DOHH2 (cell line): ENCODE measurements at regions not wholly inside any gene's neighbourhood (a gene's known extent, or its start where the extent isn't known, plus 50 kb on each side); places are given as distances from the start of the nearest gene placed in this dataset.

Experiments
- H3F3A ChIP-seq: fragments of 200-600 bp; sonication (generic), shearing (Covaris generic); 2 replicates; pipeline ENCODE4 v1.6.0; 2016; ENCODE audit warnings: antibody characterized with exemption, mild to moderate bottlenecking; ENCODE audit not compliant: control insufficient read depth, insufficient read depth
- H3K27ac ChIP-seq: fragments of 200-600 bp; sonication (generic); 2 replicates; pipeline ENCODE4 v1.5.1; 2014; ENCODE audit warnings: low read depth, mild to moderate bottlenecking, low read length, moderate library complexity
- H3K27me3 ChIP-seq: fragments of 200-600 bp; sonication (generic); 2 replicates; pipeline ENCODE4 v1.6.1; 2014; ENCODE audit warnings: mild to moderate bottlenecking, low read length, mixed read lengths; ENCODE audit not compliant: control insufficient read depth
- H3K36me3 ChIP-seq: fragments of 200-600 bp; sonication (generic); 2 replicates; pipeline ENCODE4 v1.6.1; 2014; ENCODE audit warnings: mild to moderate bottlenecking, low read length, moderate library complexity, mixed read lengths; ENCODE audit not compliant: control insufficient read depth
- H3K4me1 ChIP-seq: fragments of 200-600 bp; sonication (generic); 2 replicates; pipeline ENCODE4 v1.6.1; 2014; ENCODE audit warnings: mild to moderate bottlenecking, low read length, mixed read lengths; ENCODE audit not compliant: control insufficient read depth
- H3K4me2 ChIP-seq: fragments of 200-600 bp; sonication (generic); 2 replicates; pipeline ENCODE4 v1.6.0; 2014; ENCODE audit warnings: mild to moderate bottlenecking, low read length, moderate library complexity
- H3K4me3 ChIP-seq: fragments of 200-600 bp; sonication (generic); 2 replicates; pipeline ENCODE4 v1.5.1; 2014; ENCODE audit warnings: mild to moderate bottlenecking, low read length, mixed read lengths
- H3K79me2 ChIP-seq: fragments of 200-600 bp; sonication (generic); 2 replicates; pipeline ENCODE4 v1.6.1; 2014; ENCODE audit warnings: mild to moderate bottlenecking, low read length, mixed read lengths; ENCODE audit not compliant: control insufficient read depth
- H3K9me2 ChIP-seq: fragments of 200-600 bp; sonication (generic); replicated peaks from 2 replicates; pipeline ENCODE4 v1.6.1; 2014; ENCODE audit warnings: mild to moderate bottlenecking, low read length, mixed read lengths; ENCODE audit not compliant: control insufficient read depth
- H3K9me3 ChIP-seq: fragments of 200-600 bp; sonication (generic); 2 replicates; pipeline ENCODE4 v1.6.1; 2014; ENCODE audit warnings: antibody characterized with exemption, low read length, mixed read lengths; ENCODE audit not compliant: control insufficient read depth, insufficient read depth
- H4K20me1 ChIP-seq: fragments of 200-600 bp; sonication (generic); 2 replicates; pipeline ENCODE4 v1.6.0; 2014; ENCODE audit warnings: low read depth, mild to moderate bottlenecking, antibody characterized with exemption, low read length, moderate library complexity; ENCODE audit not compliant: control insufficient read depth, insufficient read depth
- EZH2phosphoT487 ChIP-seq: fragments of 200-600 bp; sonication (generic); IDR thresholded peaks from 2 replicates; pipeline ENCODE4 v1.6.1; 2017; ENCODE audit warnings: borderline replicate concordance, mild to moderate bottlenecking, antibody characterized with exemption, low read length, moderate library complexity, mixed read lengths
- TF ChIP-seq, protein P1 (sequence below): fragments of 200-600 bp; sonication (generic); IDR thresholded peaks from one replicate; pipeline ENCODE4 v1.5.1; 2014; ENCODE audit warnings: antibody characterized with exemption, mild to moderate bottlenecking, low read depth, low read length; ENCODE audit not compliant: poor library complexity, severe bottlenecking

DNA sequence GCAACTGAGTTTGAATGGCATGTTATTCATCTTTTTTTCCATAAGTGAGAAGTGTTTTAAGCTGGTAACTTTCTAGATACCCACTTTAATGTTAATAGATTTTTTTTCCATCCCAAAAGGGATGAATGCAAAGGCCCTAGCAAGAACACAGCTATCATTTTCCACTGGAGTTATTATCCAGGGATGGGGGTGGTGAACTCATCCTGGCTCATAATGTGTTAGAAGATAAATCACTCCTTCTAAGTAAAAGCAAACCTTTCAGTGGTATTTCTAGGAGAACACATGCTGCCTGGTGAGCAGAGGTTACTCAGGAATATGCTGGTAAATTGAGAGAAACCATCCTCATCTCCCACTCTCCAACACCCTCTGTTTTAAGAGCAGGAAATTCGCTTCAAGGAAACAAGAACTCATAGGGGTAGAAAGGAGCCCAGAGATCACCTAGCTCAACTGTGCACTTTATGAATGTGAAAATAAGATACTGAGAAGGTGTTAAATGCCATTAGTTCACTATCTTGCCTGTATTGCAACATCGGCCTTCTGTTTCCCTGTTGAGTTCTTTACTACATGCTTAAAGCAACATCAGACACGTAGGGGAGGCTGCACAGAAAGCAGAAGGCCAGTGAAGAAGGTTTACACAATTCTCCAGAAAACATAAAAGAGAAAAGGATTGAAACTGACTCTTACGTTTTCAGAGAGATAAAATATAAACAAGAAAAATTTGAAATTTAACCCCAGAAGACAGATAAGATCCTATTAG, 264.0 kb upstream of the PRKCQ start:
- no peaks in the 10 kb centered on the region for H4K20me1 ChIP-seq
- no peak for TF ChIP-seq EZH2phosphoT487
- TF ChIP-seq, protein P1, sequence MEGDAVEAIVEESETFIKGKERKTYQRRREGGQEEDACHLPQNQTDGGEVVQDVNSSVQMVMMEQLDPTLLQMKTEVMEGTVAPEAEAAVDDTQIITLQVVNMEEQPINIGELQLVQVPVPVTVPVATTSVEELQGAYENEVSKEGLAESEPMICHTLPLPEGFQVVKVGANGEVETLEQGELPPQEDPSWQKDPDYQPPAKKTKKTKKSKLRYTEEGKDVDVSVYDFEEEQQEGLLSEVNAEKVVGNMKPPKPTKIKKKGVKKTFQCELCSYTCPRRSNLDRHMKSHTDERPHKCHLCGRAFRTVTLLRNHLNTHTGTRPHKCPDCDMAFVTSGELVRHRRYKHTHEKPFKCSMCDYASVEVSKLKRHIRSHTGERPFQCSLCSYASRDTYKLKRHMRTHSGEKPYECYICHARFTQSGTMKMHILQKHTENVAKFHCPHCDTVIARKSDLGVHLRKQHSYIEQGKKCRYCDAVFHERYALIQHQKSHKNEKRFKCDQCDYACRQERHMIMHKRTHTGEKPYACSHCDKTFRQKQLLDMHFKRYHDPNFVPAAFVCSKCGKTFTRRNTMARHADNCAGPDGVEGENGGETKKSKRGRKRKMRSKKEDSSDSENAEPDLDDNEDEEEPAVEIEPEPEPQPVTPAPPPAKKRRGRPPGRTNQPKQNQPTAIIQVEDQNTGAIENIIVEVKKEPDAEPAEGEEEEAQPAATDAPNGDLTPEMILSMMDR: no peak
- H3K27me3 ChIP-seq: no peaks in the 10 kb centered on the region
- no peaks in the 10 kb centered on the region for H3K9me3 ChIP-seq
- H3K4me1 ChIP-seq: no peaks in the 10 kb centered on the region
- no peak overlapping the region for H3K4me3 ChIP-seq
- H3K36me3 ChIP-seq: no peaks in the 10 kb centered on the region
- H3K9me2 ChIP-seq: no peaks in the 10 kb centered on the region
- peak overlapping the region; percentile 36 for H3K4me2 ChIP-seq
- H3K79me2 ChIP-seq: no peaks in the 10 kb centered on the region
- H3K27ac ChIP-seq: no peak overlapping the region
- H3F3A ChIP-seq: no peaks in the 10 kb centered on the region

DNA sequence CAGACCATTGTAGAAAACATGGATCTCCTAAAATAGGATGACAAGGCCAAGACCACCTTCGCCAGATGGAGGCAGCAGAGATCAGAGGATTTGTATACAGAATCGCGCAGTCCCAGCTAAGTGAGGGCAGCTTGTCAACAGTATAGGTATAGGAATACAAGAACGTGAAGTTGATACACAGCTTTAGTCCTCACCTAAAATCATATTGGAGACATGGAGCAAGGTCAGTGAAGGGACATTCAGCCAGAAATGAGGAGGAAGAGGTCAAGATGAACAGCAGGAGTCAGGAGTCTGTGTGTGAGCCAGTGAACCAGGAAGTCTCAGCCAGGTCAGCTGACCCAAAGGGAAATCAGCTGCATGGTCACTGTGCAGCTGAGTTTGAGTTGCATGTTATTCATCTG, 263.4 kb upstream of the PRKCQ start:
- Histone ChIP-seq H3F3A (no peaks in the 10 kb centered on the region), H3K79me2 (no peaks in the 10 kb centered on the region), H3K4me3 (no peak overlapping the region), H4K20me1 (no peaks in the 10 kb centered on the region), H3K4me2 (peak overlapping the region; percentile 36), H3K36me3 (no peaks in the 10 kb centered on the region), H3K4me1 (no peaks in the 10 kb centered on the region), H3K27me3 (no peaks in the 10 kb centered on the region), H3K27ac (no peak overlapping the region), H3K9me2 (no peaks in the 10 kb centered on the region), H3K9me3 (no peaks in the 10 kb centered on the region)
- TF ChIP-seq, protein P1: peak; percentile 48
- TF ChIP-seq EZH2phosphoT487: no peak

DNA sequence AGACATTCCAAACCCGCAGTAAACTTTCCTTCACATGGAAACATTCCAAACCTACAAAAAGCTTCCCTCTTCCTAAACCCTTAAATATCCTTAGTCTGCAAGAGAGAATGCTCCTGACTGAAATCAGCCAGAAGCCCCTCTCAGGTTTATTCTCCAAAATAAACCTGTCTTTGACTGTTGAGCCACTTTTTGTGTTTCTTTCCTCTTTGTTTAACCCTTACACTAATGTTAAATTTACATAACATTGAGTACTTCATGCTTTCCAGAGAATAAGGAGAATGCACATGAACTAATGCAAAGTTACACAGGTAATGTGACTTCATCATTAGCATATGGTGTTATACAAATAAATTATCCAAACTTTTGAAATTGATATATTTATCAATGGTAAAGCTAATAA, 262.6 kb upstream of the PRKCQ start:
- Histone ChIP-seq H3K79me2 (no peaks in the 10 kb centered on the region), H3K4me3 (no peak overlapping the region), H3K4me1 (no peaks in the 10 kb centered on the region), H3K9me2 (no peaks in the 10 kb centered on the region), H3K36me3 (no peaks in the 10 kb centered on the region), H3K9me3 (no peaks in the 10 kb centered on the region), H4K20me1 (no peaks in the 10 kb centered on the region), H3F3A (no peaks in the 10 kb centered on the region), H3K4me2 (no peak overlapping the region), H3K27me3 (no peaks in the 10 kb centered on the region), H3K27ac (no peak overlapping the region)
- no peak for TF ChIP-seq EZH2phosphoT487
- TF ChIP-seq, protein P1: no peak
